Caco-2 (cell line): ENCODE measurements at regions not wholly inside any gene's neighbourhood (a gene's known extent, or its start where the extent isn't known, plus 50 kb on each side); places are given as distances from the start of the nearest gene placed in this dataset.

Experiments used
- BruUV-seq: library from RNA; stranded (reverse); fragments of 400-500 nt; replicated peaks from 2 replicates; lab custom pipeline; 2021; lab: Mats Ljungman, UMichigan
- CTCF ChIA-PET: fragments of 300-600 bp; sonication (Branson Sonifier 250); formaldehyde crosslinking; loops from one replicate; lab custom pipeline; 2022; ENCODE audit warnings: antibody characterized with exemption; lab: Charles Lee
- POLR2A ChIA-PET: fragments of 300-600 bp; sonication (Branson Sonifier 250); formaldehyde crosslinking; loops from one replicate; lab custom pipeline; 2022; ENCODE audit warnings: antibody characterized with exemption; lab: Charles Lee
- DNase-seq, 2 experiments: peaks; one replicate each; pipeline versions ENCODE4 v3.0.0 to v3.0.0-alpha.2; 2020 to 2022
- H3K27me3 ChIP-seq: replicated peaks from 2 replicates; pipeline ENCODE4 v1.6.0; 2011; ENCODE audit warnings: low read length; ENCODE audit not compliant: control insufficient read depth, insufficient read depth
- H3K36me3 ChIP-seq: 2 replicates; pipeline ENCODE4 v1.5.1; 2011; ENCODE audit warnings: low read length; ENCODE audit not compliant: control insufficient read depth, insufficient read depth
- H3K4me1 ChIP-seq: fragments of 250-450 bp; sonication (Bioruptor Pico); 2 replicates; pipeline ENCODE4 v1.5.1; 2020; ENCODE audit warnings: mild to moderate bottlenecking
- H3K4me3 ChIP-seq: 2 replicates; pipeline ENCODE4 v1.5.1; 2011; ENCODE audit warnings: low read depth, mild to moderate bottlenecking, control low read depth, low read length
- H3K9me3 ChIP-seq: fragments of 250-450 bp; sonication (Bioruptor Pico); 2 replicates; pipeline ENCODE4 v1.5.1; 2020; ENCODE audit warnings: mild to moderate bottlenecking, moderate library complexity
- H3K27ac Mint-ChIP-seq: one replicate; pipeline ENCODE4 v1.8.0; 2022; ENCODE audit warnings: mixed read lengths; ENCODE audit not compliant: unreplicated experiment
- H3K27me3 Mint-ChIP-seq: one replicate; pipeline ENCODE4 v1.8.0; 2022; ENCODE audit warnings: mixed read lengths; ENCODE audit not compliant: insufficient read depth, unreplicated experiment
- H3K36me3 Mint-ChIP-seq: one replicate; pipeline ENCODE4 v1.8.0; 2022; ENCODE audit warnings: mild to moderate bottlenecking, mixed read lengths; ENCODE audit not compliant: insufficient read depth, unreplicated experiment
- H3K4me1 Mint-ChIP-seq: one replicate; pipeline ENCODE4 v1.8.0; 2022; ENCODE audit warnings: low read depth, mixed read lengths; ENCODE audit not compliant: unreplicated experiment
- H3K4me3 Mint-ChIP-seq: one replicate; pipeline ENCODE4 v1.8.0; 2022; ENCODE audit warnings: mild to moderate bottlenecking, moderate library complexity, mixed read lengths; ENCODE audit not compliant: unreplicated experiment
- H3K9me3 Mint-ChIP-seq: one replicate; pipeline ENCODE4 v1.8.0; 2022; ENCODE audit warnings: mixed read lengths; ENCODE audit not compliant: unreplicated experiment
- CTCF ChIP-seq, 2 experiments: fragments of 200-600 bp in 1 of 2; IDR thresholded peaks; 1 replicate in 1 of 2; 2 replicates in 1 of 2; pipeline versions ENCODE4 v1.5.1 to v1.8.0; 2011 to 2022; ENCODE audit warnings: antibody characterized with exemption in 1 of 2, control low read depth in 1 of 2, inconsistent platforms in 1 of 2, low read depth in 1 of 2, low read length in 1 of 2, mild to moderate bottlenecking in 1 of 2, moderate library complexity in 1 of 2; ENCODE audit not compliant: insufficient read depth in 1 of 2, severe bottlenecking in 1 of 2, unreplicated experiment in 1 of 2
- intact Hi-C: fragments of 100-400 bp; cut with micrococcal nuclease; formaldehyde crosslinking; loops from one replicate; pipeline ENCODE4 v1.10.0; 2022; ENCODE audit not compliant: unreplicated experiment

GRCh38 chr10:30724296-30724695 lies 94.7 kb upstream of the LYZL2 start:
- no peak for DNase-seq
- H3K9me3 Mint-ChIP-seq = no peaks in the 10 kb centered on the region
- ChIA-PET CTCF (no interaction called here), POLR2A (no interaction called here)
- H3K4me3 ChIP-seq = no peak overlapping the region
- intact Hi-C loops = loop anchor here (10.0 kb wide), 2 partner anchors 741 to 1051 kb away; no protein-coding TSS in a partner anchor
- no peak overlapping the region for H3K4me3 Mint-ChIP-seq
- peaks cover 13% of the 10 kb centered on the region for H3K27me3 Mint-ChIP-seq
- no peak overlapping the region for H3K27ac Mint-ChIP-seq
- H3K4me1 Mint-ChIP-seq = no peaks in the 10 kb centered on the region
- BruUV-seq = no TSS peak
- no peaks in the 10 kb centered on the region for H3K9me3 ChIP-seq
- no peaks in the 10 kb centered on the region for H3K27me3 ChIP-seq
- H3K36me3 Mint-ChIP-seq = no peaks in the 10 kb centered on the region
- no peaks in the 10 kb centered on the region; the same call in 1 of the 2 replicates for H3K4me1 ChIP-seq
- no peaks in the 10 kb centered on the region for H3K36me3 ChIP-seq
- no peak for TF ChIP-seq CTCF (IDR thresholded peaks at IDR 0.05; ENCODE audit: insufficient read depth in 1 of 2, low read depth in 1 of 2, low read length in 1 of 2, severe bottlenecking in 1 of 2, unreplicated experiment in 1 of 2)

- H3K27ac Mint-ChIP-seq = no peak overlapping the region
- BruUV-seq = no TSS peak
- Histone ChIP-seq H3K36me3 (no peaks in the 10 kb centered on the region), H3K4me1 (no peaks in the 10 kb centered on the region; the same call in 1 of the 2 replicates), H3K4me3 (no peak overlapping the region), H3K9me3 (no peaks in the 10 kb centered on the region), H3K27me3 (no peaks in the 10 kb centered on the region)
- no peak for DNase-seq
- intact Hi-C loops = loop anchor here (10.0 kb wide), 2 partner anchors 742 to 1052 kb away; no protein-coding TSS in a partner anchor
- no peaks in the 10 kb centered on the region for H3K9me3 Mint-ChIP-seq
- H3K36me3 Mint-ChIP-seq = no peaks in the 10 kb centered on the region
- no peaks in the 10 kb centered on the region for H3K4me1 Mint-ChIP-seq
- no peak for TF ChIP-seq CTCF (IDR thresholded peaks at IDR 0.05; ENCODE audit: insufficient read depth in 1 of 2, low read depth in 1 of 2, low read length in 1 of 2, severe bottlenecking in 1 of 2, unreplicated experiment in 1 of 2)
- peaks cover 13% of the 10 kb centered on the region for H3K27me3 Mint-ChIP-seq
- CTCF ChIA-PET = no interaction called here
- POLR2A ChIA-PET = no interaction called here
- no peak overlapping the region for H3K4me3 Mint-ChIP-seq
These were observed 93.5 kb upstream of the LYZL2 start for GRCh38 chr10:30722956-30723620.

GRCh38 chr10:30719832-30720231 lies 90.3 kb upstream of the LYZL2 start:
- POLR2A ChIA-PET = no interaction called here
- TF ChIP-seq CTCF (IDR thresholded peaks at IDR 0.05; ENCODE audit: insufficient read depth in 1 of 2, low read depth in 1 of 2, low read length in 1 of 2, severe bottlenecking in 1 of 2, unreplicated experiment in 1 of 2) = no peak
- Histone ChIP-seq H3K4me3 (no peak overlapping the region), H3K4me1 (no peaks in the 10 kb centered on the region; the same call in 1 of the 2 replicates), H3K27me3 (no peaks in the 10 kb centered on the region), H3K36me3 (no peaks in the 10 kb centered on the region), H3K9me3 (0 out of 2 replicates have a peak, but pooled peaks cover 3% of the 10 kb centered on the region)
- no peaks in the 10 kb centered on the region for H3K4me1 Mint-ChIP-seq
- H3K4me3 Mint-ChIP-seq = no peak overlapping the region
- H3K27ac Mint-ChIP-seq = no peak overlapping the region
- H3K27me3 Mint-ChIP-seq = peaks cover 8% of the 10 kb centered on the region
- CTCF ChIA-PET = no interaction called here
- intact Hi-C loops = loop anchor here (10.0 kb wide), 2 partner anchors 745 to 1055 kb away; no protein-coding TSS in a partner anchor
- DNase-seq = no peak
- no peaks in the 10 kb centered on the region for H3K36me3 Mint-ChIP-seq
- no TSS peak for BruUV-seq
- H3K9me3 Mint-ChIP-seq = no peaks in the 10 kb centered on the region
